Loucy (cell line): ENCODE measurements at regions not wholly inside any gene's neighbourhood (a gene's known extent, or its start where the extent isn't known, plus 50 kb on each side); places are given as distances from the start of the nearest gene placed in this dataset.

Experiments
- EZH2phosphoT487 ChIP-seq: fragments of 200-600 bp; IDR thresholded peaks from 2 replicates; pipeline ENCODE4 v1.6.1; 2018; ENCODE audit warnings: antibody characterized with exemption, mild to moderate bottlenecking, moderate library complexity, borderline replicate concordance
- TF ChIP-seq, protein P1 (sequence below): fragments of 200-600 bp; sonication (generic); conservative IDR thresholded peaks from 2 replicates; pipeline ENCODE4 v1.5.1; 2014; ENCODE audit warnings: mild to moderate bottlenecking, antibody characterized with exemption, low read length

DNA sequence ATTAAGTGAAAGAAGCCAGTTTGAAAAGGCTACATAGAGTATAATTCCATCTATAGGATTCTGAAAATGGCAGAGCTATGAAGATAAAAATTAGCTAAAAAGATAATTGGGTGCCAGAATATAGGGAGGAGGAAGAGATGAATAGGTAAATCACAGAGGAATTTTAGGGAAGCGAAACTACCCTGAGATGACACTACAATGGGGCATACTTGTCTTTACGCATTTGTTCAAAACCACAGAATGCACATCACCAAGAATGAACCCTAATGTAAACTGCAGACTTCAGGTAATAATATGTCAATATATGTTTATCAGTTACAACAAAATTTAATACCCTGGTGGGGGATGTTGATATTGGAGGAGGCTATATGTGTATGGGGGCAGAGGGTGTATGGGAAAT lies 1342.9 kb downstream of the ADGRL3 start:
- TF ChIP-seq, protein P1, sequence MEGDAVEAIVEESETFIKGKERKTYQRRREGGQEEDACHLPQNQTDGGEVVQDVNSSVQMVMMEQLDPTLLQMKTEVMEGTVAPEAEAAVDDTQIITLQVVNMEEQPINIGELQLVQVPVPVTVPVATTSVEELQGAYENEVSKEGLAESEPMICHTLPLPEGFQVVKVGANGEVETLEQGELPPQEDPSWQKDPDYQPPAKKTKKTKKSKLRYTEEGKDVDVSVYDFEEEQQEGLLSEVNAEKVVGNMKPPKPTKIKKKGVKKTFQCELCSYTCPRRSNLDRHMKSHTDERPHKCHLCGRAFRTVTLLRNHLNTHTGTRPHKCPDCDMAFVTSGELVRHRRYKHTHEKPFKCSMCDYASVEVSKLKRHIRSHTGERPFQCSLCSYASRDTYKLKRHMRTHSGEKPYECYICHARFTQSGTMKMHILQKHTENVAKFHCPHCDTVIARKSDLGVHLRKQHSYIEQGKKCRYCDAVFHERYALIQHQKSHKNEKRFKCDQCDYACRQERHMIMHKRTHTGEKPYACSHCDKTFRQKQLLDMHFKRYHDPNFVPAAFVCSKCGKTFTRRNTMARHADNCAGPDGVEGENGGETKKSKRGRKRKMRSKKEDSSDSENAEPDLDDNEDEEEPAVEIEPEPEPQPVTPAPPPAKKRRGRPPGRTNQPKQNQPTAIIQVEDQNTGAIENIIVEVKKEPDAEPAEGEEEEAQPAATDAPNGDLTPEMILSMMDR, result no peak
- no peak for TF ChIP-seq EZH2phosphoT487
